GM23338 (cell line): ENCODE measurements at regions not wholly inside any gene's neighbourhood (a gene's known extent, or its start where the extent isn't known, plus 50 kb on each side); places are given as distances from the start of the nearest gene placed in this dataset.

ENCODE experiments used
- CTCF ChIP-seq, 2 experiments: fragments of 200-600 bp in 1 of 2; sonication (generic) in 1 of 2; conservative IDR thresholded peaks; 2 replicates each; pipeline versions ENCODE4 v1.5.1 to v1.6.1; 2016 to 2017; ENCODE audit warnings: antibody characterized with exemption in 2 of 2, low read depth in 2 of 2, mild to moderate bottlenecking in 2 of 2, moderate library complexity in 1 of 2
- ETS1 ChIP-seq: IDR thresholded peaks from 2 replicates; pipeline ENCODE4 v1.6.1; 2016; ENCODE audit warnings: antibody characterized with exemption
- EZH2 ChIP-seq: fragments of 200-600 bp; sonication (generic); IDR thresholded peaks from one replicate; pipeline ENCODE4 v1.8.0; 2017; ENCODE audit warnings: antibody characterized with exemption, mild to moderate bottlenecking, low read depth; ENCODE audit not compliant: unreplicated experiment
- EZH2phosphoT487 ChIP-seq: fragments of 200-600 bp; sonication (generic); IDR thresholded peaks from one replicate; pipeline ENCODE4 v1.8.1; 2018; ENCODE audit warnings: antibody characterized with exemption; ENCODE audit not compliant: unreplicated experiment
- NANOG ChIP-seq: IDR thresholded peaks from 2 replicates; pipeline ENCODE4 v1.6.1; 2016; ENCODE audit warnings: antibody characterized with exemption, borderline replicate concordance
- POLR2AphosphoS5 ChIP-seq: IDR thresholded peaks from 2 replicates; pipeline ENCODE4 v1.6.1; 2016; ENCODE audit warnings: antibody characterized with exemption, low read depth
- REST ChIP-seq: IDR thresholded peaks from one replicate; pipeline ENCODE4 v1.6.1; 2018; ENCODE audit warnings: antibody characterized with exemption; ENCODE audit not compliant: unreplicated experiment
- STAT1 ChIP-seq: IDR thresholded peaks from one replicate; pipeline ENCODE4 v1.6.1; 2016; ENCODE audit warnings: antibody characterized with exemption; ENCODE audit not compliant: unreplicated experiment
- ZNF114 ChIP-seq: fragments of 250-450 bp; sonication (Bioruptor Pico); IDR thresholded peaks from 2 replicates; pipeline ENCODE4 v1.5.0; 2020; ENCODE audit warnings: mild to moderate bottlenecking, moderate library complexity

- no peak for TF ChIP-seq CTCF (conservative IDR thresholded peaks at IDR 0.05; ENCODE audit: low read depth in 2 of 2)
- TF ChIP-seq REST, result no peak
- TF ChIP-seq NANOG, result no peak
- TF ChIP-seq POLR2AphosphoS5, result no peak
- no peak for TF ChIP-seq EZH2
- no peak for TF ChIP-seq EZH2phosphoT487
- no peak for TF ChIP-seq STAT1
- no peak for TF ChIP-seq ETS1
- TF ChIP-seq ZNF114, result no peak
Observed at GRCh38 chr11:8323161-8323935, 59.7 kb upstream of the LMO1 start.
